ENCODE measurements at regions not wholly inside any gene's neighbourhood (a gene's known extent, or its start where the extent isn't known, plus 50 kb on each side); places are given as distances from the start of the nearest gene placed in this dataset.

DNA sequence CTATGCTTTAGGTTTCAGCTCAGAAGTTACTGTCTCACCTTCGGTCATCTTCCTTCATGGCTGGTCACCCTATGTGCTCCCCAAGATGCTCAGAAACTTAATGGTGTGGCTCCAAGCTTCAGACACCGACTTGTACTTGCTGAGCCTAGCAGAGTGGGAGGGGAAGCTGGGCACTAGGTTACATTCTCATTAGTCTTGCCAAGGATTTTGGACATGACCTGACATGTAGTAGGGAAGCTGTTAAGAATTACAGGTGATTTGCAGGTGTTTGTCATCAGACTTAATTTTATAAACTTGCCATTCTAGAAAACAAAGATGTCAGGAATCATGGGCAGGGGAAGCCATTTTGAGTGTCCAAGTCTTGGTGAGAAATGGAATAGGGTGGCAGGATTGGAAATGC lies 72.4 kb downstream of the CCNG2 start (continued):
- TF ChIP-seq, protein P1, sequence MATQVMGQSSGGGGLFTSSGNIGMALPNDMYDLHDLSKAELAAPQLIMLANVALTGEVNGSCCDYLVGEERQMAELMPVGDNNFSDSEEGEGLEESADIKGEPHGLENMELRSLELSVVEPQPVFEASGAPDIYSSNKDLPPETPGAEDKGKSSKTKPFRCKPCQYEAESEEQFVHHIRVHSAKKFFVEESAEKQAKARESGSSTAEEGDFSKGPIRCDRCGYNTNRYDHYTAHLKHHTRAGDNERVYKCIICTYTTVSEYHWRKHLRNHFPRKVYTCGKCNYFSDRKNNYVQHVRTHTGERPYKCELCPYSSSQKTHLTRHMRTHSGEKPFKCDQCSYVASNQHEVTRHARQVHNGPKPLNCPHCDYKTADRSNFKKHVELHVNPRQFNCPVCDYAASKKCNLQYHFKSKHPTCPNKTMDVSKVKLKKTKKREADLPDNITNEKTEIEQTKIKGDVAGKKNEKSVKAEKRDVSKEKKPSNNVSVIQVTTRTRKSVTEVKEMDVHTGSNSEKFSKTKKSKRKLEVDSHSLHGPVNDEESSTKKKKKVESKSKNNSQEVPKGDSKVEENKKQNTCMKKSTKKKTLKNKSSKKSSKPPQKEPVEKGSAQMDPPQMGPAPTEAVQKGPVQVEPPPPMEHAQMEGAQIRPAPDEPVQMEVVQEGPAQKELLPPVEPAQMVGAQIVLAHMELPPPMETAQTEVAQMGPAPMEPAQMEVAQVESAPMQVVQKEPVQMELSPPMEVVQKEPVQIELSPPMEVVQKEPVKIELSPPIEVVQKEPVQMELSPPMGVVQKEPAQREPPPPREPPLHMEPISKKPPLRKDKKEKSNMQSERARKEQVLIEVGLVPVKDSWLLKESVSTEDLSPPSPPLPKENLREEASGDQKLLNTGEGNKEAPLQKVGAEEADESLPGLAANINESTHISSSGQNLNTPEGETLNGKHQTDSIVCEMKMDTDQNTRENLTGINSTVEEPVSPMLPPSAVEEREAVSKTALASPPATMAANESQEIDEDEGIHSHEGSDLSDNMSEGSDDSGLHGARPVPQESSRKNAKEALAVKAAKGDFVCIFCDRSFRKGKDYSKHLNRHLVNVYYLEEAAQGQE (IDR thresholded peaks at IDR 0.05; ENCODE audit: unreplicated experiment), result no peak
- TF ChIP-seq CTCF (conservative IDR thresholded peaks at IDR 0.05; ENCODE audit: low read depth in 2 of 2) (no peak), STAT1 (IDR thresholded peaks at IDR 0.05; ENCODE audit: unreplicated experiment) (no peak)

DNA sequence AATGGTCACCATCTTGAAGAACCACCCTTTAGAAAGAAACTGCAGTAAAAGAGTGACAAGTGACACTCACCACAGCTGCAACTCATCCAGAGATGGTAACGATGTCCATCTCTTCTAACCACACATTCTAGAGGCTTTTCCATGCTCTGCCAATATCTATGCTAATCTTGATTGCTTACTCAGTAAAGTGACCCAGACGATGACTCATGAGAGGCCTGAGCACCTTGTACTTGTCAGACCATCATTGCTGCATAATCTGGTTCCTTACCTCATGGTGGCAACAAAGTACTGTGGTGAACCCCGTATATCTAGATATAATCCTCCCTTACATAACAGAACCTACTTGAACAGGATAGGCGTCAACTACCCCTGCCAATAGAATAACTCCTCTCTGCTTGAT lies 75.6 kb downstream of the CCNG2 start:
- Histone ChIP-seq H3K4me1 (ENCODE audit: insufficient read depth) (no peaks in the 10 kb centered on the region), H4K20me1 (replicated peaks; ENCODE audit: insufficient read depth) (no peaks in the 10 kb centered on the region), H3K27me3 (ENCODE audit: insufficient read depth) (no peaks in the 10 kb centered on the region), H2AFZ (no peak overlapping the region), H3K4me3 (no peak overlapping the region), H3K27ac (ENCODE audit: low read depth) (no peak overlapping the region), H3K36me3 (ENCODE audit: insufficient read depth) (no peaks in the 10 kb centered on the region), H3F3A (replicated peaks; ENCODE audit: low read depth) (no peaks in the 10 kb centered on the region), H3K79me2 (replicated peaks; ENCODE audit: insufficient read depth) (no peaks in the 10 kb centered on the region), H3K9me2 (ENCODE audit: insufficient read depth) (0 out of 2 replicates have a peak, but pooled peaks cover 12% of the 10 kb centered on the region), H3K4me2 (no peak overlapping the region)
- H3K27ac Mint-ChIP-seq, result no peak overlapping the region
- H3K27me3 Mint-ChIP-seq (ENCODE audit: insufficient read depth, low read depth, poor library complexity), result peaks cover 1% of the 10 kb centered on the region
- DNase-seq (ENCODE audit: low spot score) (no peak), ATAC-seq (no peak)
- peaks cover 5% of the 10 kb centered on the region for H3K9me3 Mint-ChIP-seq
- TF ChIP-seq, protein P1 (IDR thresholded peaks at IDR 0.05; ENCODE audit: unreplicated experiment), result no peak
- no peak for TF ChIP-seq POLR2AphosphoS5 (IDR thresholded peaks at IDR 0.05; ENCODE audit: low read depth)
- no peak for TF ChIP-seq EZH2 (IDR thresholded peaks at IDR 0.05; ENCODE audit: low read depth, unreplicated experiment)
- TF ChIP-seq CREB1 (CRISPR knock-in tag; IDR thresholded peaks at IDR 0.05; ENCODE audit: low read depth), result no peak
- TF ChIP-seq CTCF (conservative IDR thresholded peaks at IDR 0.05; ENCODE audit: low read depth in 2 of 2), result no peak
- no peak for TF ChIP-seq NANOG (IDR thresholded peaks at IDR 0.05; ENCODE audit: borderline replicate concordance)
- TF ChIP-seq STAT1 (IDR thresholded peaks at IDR 0.05; ENCODE audit: unreplicated experiment), result no peak
- no peak for TF ChIP-seq ZNF114 (CRISPR knock-in tag; IDR thresholded peaks at IDR 0.05)
- no peak overlapping the region for H3K4me3 Mint-ChIP-seq
- H3K36me3 Mint-ChIP-seq (ENCODE audit: low read depth), result no peaks in the 10 kb centered on the region
- no peaks in the 10 kb centered on the region; the same call in 2 of the 3 replicates for H3K4me1 Mint-ChIP-seq
